NCI-H2171 treated with DMSO at 0.1 percent for 48 hours (cell line): ENCODE measurements at regions not wholly inside any gene's neighbourhood (a gene's known extent, or its start where the extent isn't known, plus 50 kb on each side); places are given as distances from the start of the nearest gene placed in this dataset.
"Not testable (repeated sequence)": the region's sequence is repeated elsewhere in the genome, so short reads cannot be mapped to it uniquely, and the experiment has no call there.

Experiments
- DNase-seq: peaks from one replicate; lab custom pipeline; 2025; lab: John Stamatoyannopoulos, UW

GRCh38 chr9:111276431-111277128 lies 53.4 kb downstream of the OR2K2 start:
- DNase-seq: no peak

DNA sequence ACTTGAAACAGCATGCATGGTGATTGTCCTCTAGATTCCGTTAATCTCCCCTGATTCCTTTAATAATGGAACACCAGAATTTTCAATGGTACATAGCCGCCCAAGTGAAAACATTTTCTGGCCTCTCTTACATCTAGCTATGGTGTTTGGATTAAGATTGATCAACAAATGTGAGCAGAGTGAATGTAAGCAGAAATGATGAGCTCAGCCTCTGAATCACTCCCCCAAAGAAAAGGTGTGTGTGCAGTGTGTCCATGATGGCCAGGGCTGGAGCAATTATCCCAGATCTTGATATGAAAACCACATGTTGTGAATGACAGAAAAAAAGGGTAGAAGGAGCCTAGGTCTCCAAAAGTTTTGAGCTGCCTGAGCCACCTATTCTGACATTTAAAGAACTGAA lies 55.3 kb downstream of the OR2K2 start:
- no peak for DNase-seq

DNA sequence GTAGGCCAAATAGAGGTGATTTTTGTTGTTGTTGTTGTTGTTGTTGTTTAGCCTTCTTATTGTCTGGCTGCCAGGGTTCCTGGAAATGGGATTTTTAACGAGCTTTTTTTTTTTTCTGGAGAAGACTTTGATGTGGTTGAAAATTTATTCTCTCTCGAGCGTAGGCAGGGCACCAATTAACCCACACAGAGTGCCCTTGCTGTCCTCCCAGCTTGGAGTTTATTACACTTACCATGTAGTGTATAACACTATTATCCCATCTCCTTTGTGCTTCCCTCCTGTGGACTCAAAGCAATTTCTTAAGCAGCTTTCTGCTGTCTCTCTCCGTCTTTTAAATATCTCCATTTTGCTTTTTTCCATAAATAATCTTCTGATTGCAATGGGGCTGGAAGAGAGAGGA lies 57.4 kb downstream of the OR2K2 start:
- DNase-seq: no peak

GRCh38 chr9:111271481-111272080 lies 58.4 kb downstream of the OR2K2 start:
- DNase-seq: no peak

DNA sequence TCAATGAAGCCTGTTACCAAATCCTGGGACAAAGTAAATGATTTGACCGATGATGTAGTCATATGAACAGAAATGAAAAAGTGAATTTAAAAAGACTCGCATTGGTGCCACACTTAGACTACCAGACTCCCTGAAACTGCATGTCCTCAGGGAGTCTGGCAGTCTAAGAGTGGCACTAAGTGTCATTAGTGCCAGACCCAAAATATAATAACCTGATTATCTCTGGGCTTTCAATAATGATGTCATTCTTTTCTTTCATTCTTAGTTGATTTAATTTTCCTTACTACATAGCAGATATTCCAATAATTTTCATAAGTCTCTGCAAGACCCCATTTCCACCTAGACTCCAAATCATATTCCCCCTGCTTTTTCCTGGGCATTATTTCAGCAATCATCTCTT lies 59.0 kb downstream of the OR2K2 start:
- DNase-seq: no peak

GRCh38 chr9:111266024-111266423 lies 64.0 kb downstream of the OR2K2 start:
- DNase-seq: not testable (repeated sequence)

GRCh38 chr9:111263116-111263515 lies 66.9 kb downstream of the OR2K2 start:
- DNase-seq: no peak

GRCh38 chr9:111258875-111259271 lies 71.2 kb downstream of the OR2K2 start:
- no peak for DNase-seq

- DNase-seq: no peak
These were observed 71.7 kb downstream of the OR2K2 start for GRCh38 chr9:111258209-111258874.

DNA sequence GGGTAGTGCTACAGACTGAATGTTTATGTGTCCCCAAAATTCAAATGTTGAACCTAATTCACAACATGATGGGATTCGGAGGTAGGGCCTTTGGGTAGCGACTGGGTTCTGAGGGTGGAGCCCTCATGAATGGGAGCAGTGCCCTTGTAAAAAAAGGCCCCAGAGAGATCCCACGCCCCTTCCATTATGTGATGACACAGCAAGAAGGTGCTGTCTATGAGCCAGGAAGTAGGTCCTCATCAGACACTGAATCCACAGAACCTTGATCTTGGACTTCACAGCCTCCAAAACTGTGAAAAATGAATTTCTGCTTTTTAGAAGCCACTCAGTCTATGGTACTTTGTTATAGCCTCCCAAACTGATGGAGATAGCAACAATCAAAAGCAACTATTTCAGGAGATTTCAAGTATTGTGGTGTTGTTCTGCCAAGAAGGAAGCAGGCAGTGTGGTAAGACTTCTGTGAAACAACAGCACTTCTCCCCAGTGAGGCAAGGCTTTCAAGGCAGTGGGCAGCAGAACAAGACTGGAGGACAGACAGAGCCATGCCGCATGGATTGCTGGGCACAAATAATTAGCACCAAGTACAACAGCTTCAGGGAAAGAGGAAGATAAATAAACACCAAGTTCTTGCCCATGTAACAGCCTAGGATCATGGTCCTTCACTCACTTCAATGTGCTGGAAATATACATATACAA lies 76.1 kb downstream of the OR2K2 start:
- DNase-seq: no peak

DNA sequence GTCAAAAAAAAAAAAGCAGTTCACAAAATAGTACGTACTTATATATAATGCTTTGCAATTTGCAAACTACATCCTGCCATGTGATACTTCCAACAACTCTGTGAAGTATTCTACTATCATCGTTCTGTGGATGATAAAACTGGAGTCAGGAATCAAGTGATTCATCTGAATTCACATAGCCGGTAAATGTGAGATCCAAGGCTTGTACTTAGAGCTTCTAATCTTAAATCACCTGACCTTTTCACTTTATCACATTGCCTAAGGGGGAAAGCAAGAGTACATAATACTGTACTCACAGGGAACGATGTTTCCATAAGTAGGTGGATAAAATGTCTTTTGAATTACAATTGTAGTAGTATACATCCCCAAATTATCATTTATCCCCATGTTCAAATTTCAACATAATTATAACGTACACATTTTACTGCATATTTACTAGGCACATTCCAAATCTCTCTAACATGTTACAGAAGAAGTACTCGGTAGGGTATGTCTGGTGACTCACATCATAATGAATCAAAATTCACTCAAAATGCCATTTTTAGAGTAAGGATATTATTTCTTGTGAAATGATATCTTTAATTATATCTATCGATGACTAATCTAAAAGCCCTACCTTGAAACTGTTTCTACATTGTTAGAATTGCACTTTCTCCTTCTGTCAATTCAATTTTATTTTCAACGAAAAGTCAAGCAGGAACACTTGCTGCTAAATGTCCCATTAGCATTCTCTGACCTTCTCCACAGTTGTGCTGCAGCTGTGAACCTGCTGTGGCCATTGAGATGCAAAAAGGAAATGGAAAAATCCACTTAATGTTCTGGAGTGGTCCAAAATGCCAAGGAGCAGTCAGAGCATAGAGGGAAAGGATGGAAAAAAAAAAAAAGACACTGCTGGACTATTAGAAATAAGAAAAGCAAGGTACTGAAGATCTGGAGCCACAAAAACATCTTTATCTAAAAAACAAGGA lies 78.9 kb downstream of the OR2K2 start:
- DNase-seq: no peak

GRCh38 chr9:111237447-111237846 lies 92.6 kb downstream of the OR2K2 start:
- no peak for DNase-seq

DNA sequence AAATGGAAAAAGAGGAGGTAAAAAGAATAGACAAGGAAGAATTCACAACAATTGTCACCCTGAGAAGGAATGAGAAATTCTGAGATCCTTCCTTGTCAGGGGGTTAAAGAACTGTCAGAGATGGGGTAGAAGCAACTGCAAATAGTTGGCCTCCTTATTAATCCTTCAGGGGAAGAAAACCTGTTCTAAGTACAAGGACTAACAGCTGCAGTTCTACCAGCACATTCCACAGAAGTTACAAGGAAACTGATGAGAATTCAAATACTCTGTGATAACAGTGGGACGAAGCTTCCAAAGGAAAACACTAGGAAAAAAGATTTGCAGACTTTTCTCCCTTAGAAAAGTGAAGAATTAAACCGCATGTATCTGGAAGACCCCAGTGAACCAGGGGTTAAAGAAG lies 93.7 kb downstream of the OR2K2 start:
- no peak for DNase-seq

- DNase-seq: no peak
These were observed 96.1 kb downstream of the OR2K2 start for GRCh38 chr9:111233963-111234362.

GRCh38 chr9:111232997-111233790 lies 96.8 kb downstream of the OR2K2 start:
- no peak for DNase-seq

GRCh38 chr9:111231801-111232580 lies 98.0 kb downstream of the OR2K2 start:
- DNase-seq: no peak

GRCh38 chr9:111222757-111223156 lies 107.3 kb downstream of the OR2K2 start:
- no peak for DNase-seq

DNA sequence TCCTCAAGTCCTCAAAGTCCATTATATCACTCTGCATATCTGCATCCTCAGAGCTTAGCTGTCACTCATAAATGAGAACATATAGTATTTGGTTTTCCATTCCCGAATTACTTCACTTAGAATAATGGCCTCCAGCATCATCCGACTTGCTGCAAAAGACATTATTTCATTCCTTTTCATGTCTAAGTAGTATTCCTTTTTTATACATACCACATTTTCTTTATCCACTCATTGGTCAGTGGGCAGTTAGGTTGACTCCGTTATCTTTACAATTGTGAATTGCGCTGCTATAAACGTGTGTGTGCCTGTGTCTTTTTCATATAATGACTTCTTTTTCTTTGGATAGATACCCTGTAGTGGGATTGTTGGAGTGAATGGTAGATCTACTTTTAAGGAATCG lies 117.2 kb downstream of the OR2K2 start:
- DNase-seq: no peak

GRCh38 chr9:111198936-111199335 lies 131.1 kb downstream of the OR2K2 start:
- no peak for DNase-seq

DNA sequence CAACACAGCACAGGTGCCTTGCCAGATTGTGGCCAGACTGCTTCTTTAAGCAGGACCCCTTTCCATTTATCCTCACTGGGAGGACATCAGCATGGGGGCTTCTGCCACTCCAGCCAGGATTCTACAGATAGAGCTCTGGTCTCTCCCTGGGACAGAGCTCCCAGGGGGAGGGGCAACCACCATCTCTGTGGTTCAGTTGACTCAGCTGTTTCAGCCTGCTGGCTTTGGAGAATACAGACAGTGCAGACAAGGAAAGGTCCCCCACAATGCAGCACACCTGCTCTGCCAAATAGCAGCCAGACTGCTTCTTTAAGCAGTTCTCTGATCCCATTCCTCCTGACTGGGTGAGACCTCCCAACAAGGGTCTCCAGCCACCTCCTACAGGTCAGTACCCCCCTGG lies 132.8 kb downstream of the OR2K2 start:
- DNase-seq: no peak
